ENCODE measurements at regions not wholly inside any gene's neighbourhood (a gene's known extent, or its start where the extent isn't known, plus 50 kb on each side); places are given as distances from the start of the nearest gene placed in this dataset.

- no peak for TF ChIP-seq CTCF (IDR thresholded peaks at IDR 0.05 in 4 of 5, conservative IDR thresholded peaks at IDR 0.05 in 1 of 5)
- TF ChIP-seq POLR2A (IDR thresholded peaks at IDR 0.05): no peak
These were observed 128.7 kb downstream of the MN1 start for GRCh38 chr22:27672721-27673418.

Data from gastrocnemius medialis (tissue), 4 donors.